ENCODE measurements at regions not wholly inside any gene's neighbourhood (a gene's known extent, or its start where the extent isn't known, plus 50 kb on each side); places are given as distances from the start of the nearest gene placed in this dataset.

GRCh38 chr7:34208878-34209621, 303.7 kb downstream of the BMPER start:
- Histone ChIP-seq H3K14ac (replicated peaks; ENCODE audit: low read depth, low read length) (no peak overlapping the region), H2AK5ac (ENCODE audit: low read depth, low read length) (no peak overlapping the region), H3K23ac (ENCODE audit: low read depth, low read length) (no peak overlapping the region), H3K18ac (ENCODE audit: low read depth, low read length) (no peak overlapping the region), H3K4me2 (ENCODE audit: low read depth, low read length) (no peak overlapping the region), H3K36me3 (ENCODE audit: control insufficient read depth, insufficient read depth, low read length) (no peaks in the 10 kb centered on the region), H3K9me3 (ENCODE audit: control insufficient read depth, insufficient read depth, low read length) (no peaks in the 10 kb centered on the region), H3K4me1 (ENCODE audit: control insufficient read depth, insufficient read depth, low read length) (no peaks in the 10 kb centered on the region), H3K4me3 (ENCODE audit: insufficient read depth, low read depth, low read length) (no peak overlapping the region), H3K56ac (ENCODE audit: extremely low read depth, insufficient read depth, low read length) (no peak overlapping the region), H3K79me1 (ENCODE audit: low read depth in 1 of 2, low read length in 2 of 2) (no peaks in the 10 kb centered on the region), H4K5ac (ENCODE audit: low read depth, low read length) (no peak overlapping the region), H4K8ac (ENCODE audit: low read depth in 2 of 2, low read length in 2 of 2) (no peak overlapping the region), H2BK5ac (ENCODE audit: low read depth, low read length, poor library complexity, severe bottlenecking) (no peak overlapping the region), H3K9me1 (ENCODE audit: insufficient read depth, low read length) (no peaks in the 10 kb centered on the region), H3K27ac (ENCODE audit: insufficient read depth, low read length) (no peak overlapping the region), H2BK20ac (ENCODE audit: low read depth, low read length) (no peak overlapping the region), H3K4ac (ENCODE audit: low read depth, low read length) (no peak overlapping the region), H4K20me1 (ENCODE audit: insufficient read depth, low read length) (no peaks in the 10 kb centered on the region), H2BK120ac (ENCODE audit: low read depth, low read length) (no peak overlapping the region), H4K91ac (ENCODE audit: insufficient read depth, low read depth, low read length) (no peak overlapping the region), H2AFZ (replicated peaks; ENCODE audit: low read length, poor library complexity) (no peak overlapping the region), H3K27me3 (ENCODE audit: control insufficient read depth, insufficient read depth, low read length) (peaks cover 4% of the 10 kb centered on the region), H2BK15ac (ENCODE audit: low read depth, low read length) (no peak overlapping the region), H3K9ac (ENCODE audit: low read depth, low read length) (no peak overlapping the region), H2AK9ac (replicated peaks; ENCODE audit: low read depth, low read length, poor library complexity) (no peak overlapping the region)
- dilution Hi-C loops (cut with HindIII; ENCODE audit: low sequenced_read_pairs, unreplicated experiment) (no loop called here), intact Hi-C loops (cut with micrococcal nuclease) (no loop called here), in situ Hi-C loops (cut with MboI; ENCODE audit: low sequenced_read_pairs) (no loop called here)
- WGBS, 2 experiments (ENCODE audit: extremely low coverage in 2 of 2, insufficient read length in 1 of 2), result no CpG with 5 or more reads among the region's 5 CpGs
- TF ChIP-seq NFE2L2 (IDR thresholded peaks at IDR 0.05; ENCODE audit: low read depth, low read length), result no peak
- no peak for TF ChIP-seq MAZ (IDR thresholded peaks at IDR 0.05; ENCODE audit: borderline replicate concordance, low read depth, low read length)
- no peak for TF ChIP-seq SMC3 (IDR thresholded peaks at IDR 0.05; ENCODE audit: low read depth, low read length)
- no peak for TF ChIP-seq BHLHE40 (IDR thresholded peaks at IDR 0.05; ENCODE audit: low read depth, low read length)
- no peak for TF ChIP-seq CEBPB (IDR thresholded peaks at IDR 0.05; ENCODE audit: low read depth, low read length)
- TF ChIP-seq USF2 (IDR thresholded peaks at IDR 0.05; ENCODE audit: low read depth, low read length), result no peak
- no peak for TF ChIP-seq MXI1 (IDR thresholded peaks at IDR 0.05; ENCODE audit: borderline replicate concordance, low read depth, low read length)
- no peak for TF ChIP-seq CHD1 (IDR thresholded peaks at IDR 0.05; ENCODE audit: low read depth, low read length)
- no peak for TF ChIP-seq FOS (IDR thresholded peaks at IDR 0.05; ENCODE audit: low read depth, low read length)
- no TSS peak for BruUV-seq (replicated peaks)
- no peak for DNase-seq
- ATAC-seq (ENCODE audit: low read depth), result no peak
- ChIA-PET POLR2A (ENCODE audit: unreplicated experiment) (no interaction called here), CTCF (no interaction called here)

Measured in IMR-90 (cell line).